ENCODE measurements at regions not wholly inside any gene's neighbourhood (a gene's known extent, or its start where the extent isn't known, plus 50 kb on each side); places are given as distances from the start of the nearest gene placed in this dataset.

- TF ChIP-seq CTCF (conservative IDR thresholded peaks at IDR 0.05) (no peak), EZH2 (IDR thresholded peaks at IDR 0.05; ENCODE audit: low read depth) (no peak)
These were observed 139.1 kb downstream of the XPNPEP1 start for GRCh38 chr10:109784236-109784635.

Data from PC-9 (cell line).